ENCODE measurements at regions not wholly inside any gene's neighbourhood (a gene's known extent, or its start where the extent isn't known, plus 50 kb on each side); places are given as distances from the start of the nearest gene placed in this dataset.
"Not testable (repeated sequence)": the region's sequence is repeated elsewhere in the genome, so short reads cannot be mapped to it uniquely, and the experiment has no call there.

GRCh38 chr15:79782307-79782706 is 114.5 kb downstream of the MTHFS start:
- not testable (repeated sequence) for TF ChIP-seq CTCF, POLR2A (IDR thresholded peaks at IDR 0.05)
